ENCODE measurements at regions not wholly inside any gene's neighbourhood (a gene's known extent, or its start where the extent isn't known, plus 50 kb on each side); places are given as distances from the start of the nearest gene placed in this dataset.
"Not testable (repeated sequence)": the region's sequence is repeated elsewhere in the genome, so short reads cannot be mapped to it uniquely, and the experiment has no call there.

- not testable (repeated sequence) for TF ChIP-seq POLR2A, POLR2AphosphoS5 (IDR thresholded peaks at IDR 0.05)
These were observed 246.9 kb downstream of the DMAC1 start for GRCh38 chr9:7552706-7553105.
